Bone marrow (tissue), 2 donors: ENCODE measurements at regions not wholly inside any gene's neighbourhood (a gene's known extent, or its start where the extent isn't known, plus 50 kb on each side); places are given as distances from the start of the nearest gene placed in this dataset.
"Not testable (repeated sequence)": the region's sequence is repeated elsewhere in the genome, so short reads cannot be mapped to it uniquely, and the experiment has no call there.

Experiments used
- DNase-seq, 2 donors: peaks; one replicate each; lab custom pipeline; 2025; lab: John Stamatoyannopoulos, UW

GRCh38 chr2:122805346-122805745 lies 1049.9 kb downstream of the TSN start:
- no peak for DNase-seq

GRCh38 chr2:122808286-122808969 lies 1053.0 kb downstream of the TSN start:
- no peak for DNase-seq

GRCh38 chr2:122812214-122812613 lies 1056.8 kb downstream of the TSN start:
- not testable (repeated sequence) for DNase-seq

GRCh38 chr2:122815120-122815519 lies 1059.7 kb downstream of the TSN start:
- DNase-seq: no peak

DNA sequence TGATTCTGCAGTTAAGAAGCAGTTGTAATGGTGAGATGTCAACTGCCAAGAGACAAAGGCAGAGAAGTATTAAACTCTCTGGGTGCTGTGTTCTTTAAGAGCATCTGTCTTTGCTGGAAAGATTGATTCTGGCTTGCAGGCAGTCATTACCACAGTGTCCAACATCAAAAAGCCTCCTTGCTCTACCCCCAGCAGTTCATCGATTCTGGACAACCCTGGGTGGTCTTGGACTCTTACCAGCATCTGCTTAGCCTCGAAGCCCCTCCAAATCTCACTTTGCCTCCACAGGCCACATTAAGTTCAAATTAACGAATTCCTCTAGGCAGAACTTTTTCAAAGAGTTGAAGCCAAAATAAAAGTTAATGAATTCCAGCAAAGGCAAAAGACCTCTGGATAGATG lies 1061.4 kb downstream of the TSN start:
- DNase-seq: no peak

- no peak for DNase-seq
These were observed 1066.9 kb downstream of the TSN start for GRCh38 chr2:122822319-122822718.

GRCh38 chr2:122830157-122830556 lies 1074.7 kb downstream of the TSN start:
- DNase-seq: no peak

- no peak for DNase-seq
These were observed 1076.2 kb downstream of the TSN start for GRCh38 chr2:122831649-122832048.

- no peak for DNase-seq
These were observed 1088.1 kb downstream of the TSN start for GRCh38 chr2:122843503-122843902.

- no peak for DNase-seq
These were observed 1095.7 kb downstream of the TSN start for GRCh38 chr2:122851161-122851560.

- no peak for DNase-seq
These were observed 1096.6 kb downstream of the TSN start for GRCh38 chr2:122851972-122852531.

DNA sequence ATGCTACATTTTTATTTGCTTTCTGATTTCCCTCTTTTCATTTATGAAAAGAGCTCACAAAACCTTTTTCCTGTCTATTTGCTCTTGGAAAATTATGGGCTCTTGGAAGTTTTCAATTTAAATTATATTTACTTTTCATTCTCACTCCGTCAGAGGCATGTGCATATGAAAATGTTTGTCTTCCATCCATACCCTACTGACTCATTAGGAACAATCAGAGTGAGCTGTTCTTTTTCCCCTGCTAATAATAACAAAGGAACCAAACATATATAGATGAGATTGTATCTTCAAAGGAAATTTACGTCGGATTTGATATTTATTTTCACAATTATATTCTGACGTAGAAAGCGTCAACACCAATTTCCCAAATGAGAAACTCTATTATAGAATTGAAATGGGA lies 1101.2 kb downstream of the TSN start:
- no peak for DNase-seq

DNA sequence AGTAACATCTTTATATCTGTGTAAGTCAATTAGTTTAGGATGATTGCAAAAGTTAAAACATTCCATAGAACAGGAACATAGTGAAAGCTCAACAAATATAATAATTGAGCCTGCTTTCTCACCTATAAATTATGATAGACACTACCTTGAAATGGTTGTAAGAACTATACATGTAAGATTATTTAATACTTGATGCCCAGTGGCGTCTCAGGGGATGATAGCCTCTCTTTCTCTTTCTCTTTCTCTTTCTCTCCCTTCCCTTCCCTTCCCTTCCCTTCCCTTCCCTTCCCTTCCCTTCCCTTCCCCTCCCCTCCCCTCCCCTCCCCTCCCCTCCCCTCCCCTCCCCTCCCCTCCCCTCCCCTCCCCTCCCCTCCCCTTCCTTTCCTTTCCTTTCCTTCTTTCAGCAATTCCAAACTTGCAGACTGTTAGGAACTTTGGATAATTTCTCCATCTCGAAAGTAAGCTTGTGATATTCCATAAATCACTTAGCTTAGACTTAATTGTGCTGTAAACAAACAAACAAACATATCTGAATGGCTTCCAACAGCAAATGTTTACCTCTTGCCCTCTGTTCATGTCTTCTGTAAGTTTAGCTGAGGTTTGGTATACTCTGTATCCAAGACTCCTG lies 1102.7 kb downstream of the TSN start:
- no peak for DNase-seq

- no peak for DNase-seq
These were observed 1103.4 kb downstream of the TSN start for GRCh38 chr2:122858813-122859212.

DNA sequence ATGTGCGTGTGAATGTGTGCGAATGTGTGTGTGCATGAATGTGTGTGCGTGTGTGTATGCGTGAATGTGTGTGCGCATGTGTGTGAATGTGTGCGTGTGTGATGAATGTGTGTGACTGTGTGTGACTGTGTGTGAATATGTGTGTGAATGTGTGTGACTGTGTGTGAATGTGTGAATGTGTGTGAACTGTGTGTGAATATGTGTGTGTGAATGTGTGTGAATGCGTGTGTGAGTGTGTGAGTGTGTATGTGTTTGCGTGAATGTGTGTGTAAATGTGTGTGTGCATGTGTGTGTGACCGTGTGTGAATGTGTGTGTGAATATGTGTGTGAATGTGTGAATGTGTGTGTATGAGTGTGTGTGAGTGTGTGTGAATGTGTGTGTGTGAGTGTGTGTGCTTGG lies 1103.8 kb downstream of the TSN start:
- DNase-seq: no peak

DNA sequence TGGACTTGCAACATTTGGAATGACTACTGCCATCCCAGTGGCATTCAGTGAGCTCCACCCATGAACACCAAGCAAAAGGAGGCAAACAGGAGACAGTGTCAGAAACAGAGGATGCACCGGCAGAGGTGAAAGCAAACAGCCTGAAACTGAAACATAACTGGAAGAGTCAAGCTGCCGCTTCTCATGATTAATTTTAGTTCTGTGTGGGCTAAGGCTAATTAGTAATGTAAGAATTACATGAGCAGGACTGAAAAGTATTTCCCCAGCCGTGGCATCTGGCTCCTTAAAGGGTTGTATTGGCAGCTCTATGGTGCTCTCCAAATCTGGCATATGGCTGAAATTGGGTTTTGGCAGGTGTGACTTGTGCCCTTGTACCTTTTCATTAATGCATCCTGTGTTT lies 1108.1 kb downstream of the TSN start:
- DNase-seq: no peak

- no peak for DNase-seq
These were observed 1109.3 kb downstream of the TSN start for GRCh38 chr2:122864728-122865127.

- no peak for DNase-seq
These were observed 1110.6 kb downstream of the TSN start for GRCh38 chr2:122866095-122866494.

GRCh38 chr2:122867941-122868340 lies 1112.5 kb downstream of the TSN start:
- DNase-seq: no peak

GRCh38 chr2:122868646-122869275 lies 1113.3 kb downstream of the TSN start:
- no peak for DNase-seq

GRCh38 chr2:122873951-122874350 lies 1118.5 kb downstream of the TSN start:
- no peak for DNase-seq

DNA sequence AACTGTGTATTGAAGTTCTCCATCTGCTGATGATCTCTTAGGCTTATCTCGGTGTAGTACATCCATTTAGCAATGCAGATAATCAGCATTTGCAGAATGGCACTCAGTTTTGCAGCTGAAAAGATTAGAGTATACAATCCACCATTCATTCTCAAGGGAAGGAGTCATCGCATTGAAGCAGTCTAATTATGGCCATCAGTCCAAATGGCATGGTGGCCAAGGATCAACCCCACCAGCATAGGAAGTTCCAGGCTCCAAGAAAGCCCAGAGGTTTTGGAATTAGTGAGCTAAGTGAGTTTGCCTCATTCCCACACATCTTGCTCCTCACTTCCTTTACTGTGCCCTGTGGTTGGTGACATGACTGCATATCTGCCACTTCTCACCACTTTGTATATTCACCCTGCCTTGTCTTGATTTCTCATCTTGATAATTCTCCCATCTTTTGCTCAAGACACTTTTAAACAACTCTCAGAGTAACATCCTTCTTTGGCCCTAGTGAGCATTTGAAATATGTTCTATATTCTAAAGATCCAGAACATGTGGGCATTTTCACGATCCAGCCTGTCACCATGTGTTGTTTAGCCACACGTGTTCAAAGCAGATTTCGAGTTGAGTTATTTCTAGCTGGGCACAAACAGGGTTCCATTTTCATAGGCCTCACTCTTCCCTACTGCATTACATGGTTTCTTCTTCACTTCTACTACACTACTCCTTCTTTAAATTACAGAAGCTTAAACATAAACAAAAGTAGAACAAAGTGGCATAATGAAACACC lies 1119.8 kb downstream of the TSN start:
- no peak for DNase-seq
